RWPE1 (cell line): ENCODE measurements at regions not wholly inside any gene's neighbourhood (a gene's known extent, or its start where the extent isn't known, plus 50 kb on each side); places are given as distances from the start of the nearest gene placed in this dataset.

Experiments
- CTCF ChIA-PET: fragments of 350-600 bp; sonication (Branson Sonifier 250); formaldehyde crosslinking; extraction: SDS; loops from one replicate; lab custom pipeline; 2021; lab: Yijun Ruan, JAX
- POLR2A ChIA-PET: fragments of 400-600 bp; formaldehyde crosslinking; extraction: SDS; loops from one replicate; lab custom pipeline; 2020; ENCODE audit warnings: antibody characterized with exemption; ENCODE audit not compliant: low non-redundant PET; lab: Yijun Ruan, JAX
- DNase-seq: peaks from one replicate; pipeline ENCODE4 v3.0.0; 2012; ENCODE audit warnings: low spot score
- H3K27ac ChIP-seq: fragments of 450-650 bp; 2 replicates; pipeline ENCODE4 v1.5.1; 2017
- CTCF ChIP-seq: fragments of 450-650 bp; conservative IDR thresholded peaks from 2 replicates; pipeline ENCODE4 v1.5.1; 2017; ENCODE audit warnings: low read depth, mild to moderate bottlenecking

- ChIA-PET POLR2A (no interaction called here), CTCF (interaction anchor here (0.6 kb wide), 1 partner anchor 84 kb away, joined by 7 read pairs; no protein-coding TSS in a partner anchor)
- TF ChIP-seq CTCF, result no peak
- no peak overlapping the region for H3K27ac ChIP-seq
- no peak for DNase-seq
Measured at GRCh38 chr3:118001380-118001779, 1033.3 kb downstream of the IGSF11 start.

GRCh38 chr3:118011910-118012309 is 1022.7 kb downstream of the IGSF11 start:
- DNase-seq, result no peak
- POLR2A ChIA-PET, result no interaction called here
- H3K27ac ChIP-seq, result no peak overlapping the region
- no peak for TF ChIP-seq CTCF
- CTCF ChIA-PET, result interaction anchor here (1.7 kb wide), 1 partner anchor 15 kb away, joined by 4 read pairs; no protein-coding TSS in a partner anchor

- CTCF ChIA-PET, result no interaction called here
- POLR2A ChIA-PET, result no interaction called here
Measured at GRCh38 chr3:118029049-118029448, 1005.6 kb downstream of the IGSF11 start.

GRCh38 chr3:118036215-118036614 is 998.4 kb downstream of the IGSF11 start:
- POLR2A ChIA-PET, result no interaction called here
- no peak overlapping the region for H3K27ac ChIP-seq
- no peak for TF ChIP-seq CTCF
- no peak for DNase-seq
- CTCF ChIA-PET, result no interaction called here

More at GRCh38 chr3:118029049-118029448, 1005.6 kb downstream of the IGSF11 start:
- no peak for TF ChIP-seq CTCF
- no peak for DNase-seq
- H3K27ac ChIP-seq, result no peak overlapping the region

- no peak for DNase-seq
- no peak for TF ChIP-seq CTCF
- H3K27ac ChIP-seq, result no peak overlapping the region
- ChIA-PET CTCF (interaction anchor here (0.6 kb wide), 1 partner anchor 53 kb away, joined by 5 read pairs; no protein-coding TSS in a partner anchor), POLR2A (no interaction called here)
Measured at GRCh38 chr3:118055381-118055780, 979.3 kb downstream of the IGSF11 start.

- TF ChIP-seq CTCF, result no peak
- CTCF ChIA-PET, result no interaction called here
- no peak for DNase-seq
- no peak overlapping the region for H3K27ac ChIP-seq
- POLR2A ChIA-PET, result no interaction called here
Measured at GRCh38 chr3:118057086-118057485, 977.6 kb downstream of the IGSF11 start.

- ChIA-PET POLR2A (no interaction called here), CTCF (no interaction called here)
- DNase-seq, result no peak
- TF ChIP-seq CTCF, result no peak
- no peak overlapping the region for H3K27ac ChIP-seq
Measured at GRCh38 chr3:118059096-118059495, 975.5 kb downstream of the IGSF11 start.
